Calu3 (cell line): ENCODE measurements at regions not wholly inside any gene's neighbourhood (a gene's known extent, or its start where the extent isn't known, plus 50 kb on each side); places are given as distances from the start of the nearest gene placed in this dataset.

Experiments used
- BruUV-seq: library from RNA; stranded (reverse); fragments of 400-500 nt; replicated peaks from 2 replicates; lab custom pipeline; 2021; lab: Mats Ljungman, UMichigan
- CTCF ChIA-PET: fragments of 300-600 bp; sonication (Branson Sonifier 250); formaldehyde crosslinking; loops from one replicate; lab custom pipeline; 2022; ENCODE audit warnings: antibody characterized with exemption; lab: Charles Lee
- DNase-seq: peaks from one replicate; pipeline ENCODE4 v3.0.0; 2022
- H3K27ac Mint-ChIP-seq: one replicate; pipeline ENCODE4 v1.8.0; 2022; ENCODE audit warnings: mixed read lengths; ENCODE audit not compliant: unreplicated experiment
- H3K27me3 Mint-ChIP-seq: one replicate; pipeline ENCODE4 v1.8.0; 2022; ENCODE audit warnings: mixed read lengths; ENCODE audit not compliant: unreplicated experiment
- H3K36me3 Mint-ChIP-seq: one replicate; pipeline ENCODE4 v1.8.0; 2022; ENCODE audit warnings: mild to moderate bottlenecking, moderate library complexity, mixed read lengths; ENCODE audit not compliant: insufficient read depth, unreplicated experiment
- H3K4me1 Mint-ChIP-seq: one replicate; pipeline ENCODE4 v1.8.0; 2022; ENCODE audit warnings: mild to moderate bottlenecking, low read depth, mixed read lengths; ENCODE audit not compliant: unreplicated experiment
- H3K4me3 Mint-ChIP-seq: one replicate; pipeline ENCODE4 v1.8.0; 2022; ENCODE audit warnings: mild to moderate bottlenecking, low read depth, moderate library complexity, mixed read lengths; ENCODE audit not compliant: unreplicated experiment
- H3K9me3 Mint-ChIP-seq: one replicate; pipeline ENCODE4 v1.8.0; 2022; ENCODE audit warnings: low read depth, mixed read lengths; ENCODE audit not compliant: unreplicated experiment
- CTCF ChIP-seq: fragments of 200-600 bp; IDR thresholded peaks from one replicate; pipeline ENCODE4 v1.8.0; 2022; ENCODE audit warnings: antibody characterized with exemption; ENCODE audit not compliant: unreplicated experiment
- intact Hi-C: fragments of 100-400 bp; cut with micrococcal nuclease; formaldehyde crosslinking; loops from one replicate; pipeline ENCODE4 v1.10.0; 2022; ENCODE audit not compliant: unreplicated experiment

GRCh38 chr2:217275091-217275490, 415.2 kb upstream of the TNP1 start:
- H3K4me3 Mint-ChIP-seq, result no peak overlapping the region
- H3K4me1 Mint-ChIP-seq, result peaks cover 37% of the 10 kb centered on the region
- no peak for DNase-seq
- CTCF ChIA-PET, result interaction anchor here (0.6 kb wide), 1 partner anchor 9 kb away, joined by 3 read pairs; no protein-coding TSS in a partner anchor
- peaks cover 4% of the 10 kb centered on the region for H3K36me3 Mint-ChIP-seq
- no peak for TF ChIP-seq CTCF
- peaks cover 5% of the 10 kb centered on the region for H3K9me3 Mint-ChIP-seq
- no peak overlapping the region for H3K27ac Mint-ChIP-seq
- no peaks in the 10 kb centered on the region for H3K27me3 Mint-ChIP-seq
- BruUV-seq, result no TSS peak
- intact Hi-C loops, result loop anchor here (5.0 kb wide), 1 partner anchor 57 kb away; no protein-coding TSS in a partner anchor

GRCh38 chr2:217274578-217274977, 414.7 kb upstream of the TNP1 start:
- Mint-ChIP-seq H3K4me1 (peaks cover 32% of the 10 kb centered on the region), H3K27ac (no peak overlapping the region), H3K9me3 (peaks cover 3% of the 10 kb centered on the region), H3K27me3 (no peaks in the 10 kb centered on the region), H3K4me3 (no peak overlapping the region), H3K36me3 (peaks cover 4% of the 10 kb centered on the region)
- TF ChIP-seq CTCF, result no peak
- BruUV-seq, result no TSS peak
- no peak for DNase-seq
- CTCF ChIA-PET, result interaction anchor here (0.6 kb wide), 1 partner anchor 101 kb away, joined by 7 read pairs; no protein-coding TSS in a partner anchor
- intact Hi-C loops, result no loop called here

- Mint-ChIP-seq H3K36me3 (peaks cover 4% of the 10 kb centered on the region), H3K27ac (no peak overlapping the region), H3K9me3 (peaks cover 3% of the 10 kb centered on the region), H3K27me3 (no peaks in the 10 kb centered on the region), H3K4me3 (no peak overlapping the region), H3K4me1 (peaks cover 24% of the 10 kb centered on the region)
- no peak for DNase-seq
- no TSS peak for BruUV-seq
- intact Hi-C loops, result no loop called here
- CTCF ChIA-PET, result interaction anchor here (0.6 kb wide), 1 partner anchor 100 kb away, joined by 7 read pairs; no protein-coding TSS in a partner anchor
- TF ChIP-seq CTCF, result no peak
Measured at GRCh38 chr2:217273851-217274250, 414.0 kb upstream of the TNP1 start.

GRCh38 chr2:217273162-217273561, 413.3 kb upstream of the TNP1 start:
- no TSS peak for BruUV-seq
- Mint-ChIP-seq H3K27ac (no peak overlapping the region), H3K4me3 (no peak overlapping the region), H3K27me3 (no peaks in the 10 kb centered on the region), H3K9me3 (peaks cover 3% of the 10 kb centered on the region), H3K36me3 (peaks cover 4% of the 10 kb centered on the region), H3K4me1 (peaks cover 18% of the 10 kb centered on the region)
- DNase-seq, result no peak
- intact Hi-C loops, result no loop called here
- CTCF ChIA-PET, result no interaction called here
- no peak for TF ChIP-seq CTCF
